ENCODE measurements at regions not wholly inside any gene's neighbourhood (a gene's known extent, or its start where the extent isn't known, plus 50 kb on each side); places are given as distances from the start of the nearest gene placed in this dataset.
A peak's percentile ranks its signal among the peaks of the same experiment; 100 is the strongest.

DNA sequence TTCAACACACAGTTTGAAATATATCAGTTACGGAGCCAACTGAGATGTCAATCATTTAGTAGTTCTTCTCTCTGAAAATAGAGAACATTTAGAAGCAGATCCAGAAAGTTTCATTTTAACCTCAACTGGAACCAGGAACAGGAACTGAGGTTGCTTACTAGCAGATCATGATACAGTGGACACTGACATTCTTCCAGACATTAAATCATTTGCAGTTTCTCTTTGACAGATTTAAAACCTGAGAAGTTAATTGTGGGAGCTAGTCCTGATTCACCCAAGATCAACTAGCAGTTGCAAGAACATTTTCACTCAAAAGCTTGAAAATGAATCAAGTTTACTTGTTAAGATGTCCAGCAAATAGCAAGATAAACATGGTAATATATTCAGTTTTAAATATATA, 135.4 kb downstream of the SLC17A6 start:
- no peak overlapping the region for H3K27ac Mint-ChIP-seq (ENCODE audit: unreplicated experiment)
- TF ChIP-seq, protein P1, sequence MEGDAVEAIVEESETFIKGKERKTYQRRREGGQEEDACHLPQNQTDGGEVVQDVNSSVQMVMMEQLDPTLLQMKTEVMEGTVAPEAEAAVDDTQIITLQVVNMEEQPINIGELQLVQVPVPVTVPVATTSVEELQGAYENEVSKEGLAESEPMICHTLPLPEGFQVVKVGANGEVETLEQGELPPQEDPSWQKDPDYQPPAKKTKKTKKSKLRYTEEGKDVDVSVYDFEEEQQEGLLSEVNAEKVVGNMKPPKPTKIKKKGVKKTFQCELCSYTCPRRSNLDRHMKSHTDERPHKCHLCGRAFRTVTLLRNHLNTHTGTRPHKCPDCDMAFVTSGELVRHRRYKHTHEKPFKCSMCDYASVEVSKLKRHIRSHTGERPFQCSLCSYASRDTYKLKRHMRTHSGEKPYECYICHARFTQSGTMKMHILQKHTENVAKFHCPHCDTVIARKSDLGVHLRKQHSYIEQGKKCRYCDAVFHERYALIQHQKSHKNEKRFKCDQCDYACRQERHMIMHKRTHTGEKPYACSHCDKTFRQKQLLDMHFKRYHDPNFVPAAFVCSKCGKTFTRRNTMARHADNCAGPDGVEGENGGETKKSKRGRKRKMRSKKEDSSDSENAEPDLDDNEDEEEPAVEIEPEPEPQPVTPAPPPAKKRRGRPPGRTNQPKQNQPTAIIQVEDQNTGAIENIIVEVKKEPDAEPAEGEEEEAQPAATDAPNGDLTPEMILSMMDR (IDR thresholded peaks at IDR 0.05; ENCODE audit: unreplicated experiment), result no peak
- no peaks in the 10 kb centered on the region for H3K27me3 Mint-ChIP-seq (ENCODE audit: unreplicated experiment)
- DNase-seq (ENCODE audit: low spot score), result no peak
- no peak overlapping the region for H3K4me3 Mint-ChIP-seq (ENCODE audit: unreplicated experiment)
- H3K9me3 Mint-ChIP-seq (ENCODE audit: unreplicated experiment), result no peaks in the 10 kb centered on the region
- H3K4me1 Mint-ChIP-seq (ENCODE audit: unreplicated experiment), result no peaks in the 10 kb centered on the region
- H3K36me3 Mint-ChIP-seq (ENCODE audit: low read depth, unreplicated experiment), result no peaks in the 10 kb centered on the region

DNA sequence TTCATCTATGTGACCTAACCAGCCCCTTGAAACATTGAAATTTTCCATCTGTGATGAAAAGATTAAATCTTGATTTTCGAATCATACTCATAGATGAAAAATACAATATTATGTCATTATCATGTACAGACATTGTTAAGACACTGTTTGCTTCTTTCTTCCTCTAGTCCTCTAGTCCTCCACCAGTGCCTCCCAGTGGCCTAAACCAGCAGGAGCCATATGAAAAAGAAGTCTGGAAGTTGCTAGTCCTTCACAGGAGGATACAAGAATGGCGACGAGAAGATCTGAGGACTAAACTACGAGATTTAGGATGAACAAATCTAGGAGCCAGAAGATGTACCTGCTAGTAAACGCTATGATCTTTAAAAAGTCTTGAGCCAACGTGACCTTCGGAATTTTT, 134.1 kb downstream of the SLC17A6 start:
- H3K4me3 Mint-ChIP-seq (ENCODE audit: unreplicated experiment), result no peak overlapping the region
- peak; percentile 8 for DNase-seq (ENCODE audit: low spot score)
- TF ChIP-seq, protein P1 (IDR thresholded peaks at IDR 0.05; ENCODE audit: unreplicated experiment), result no peak
- no peaks in the 10 kb centered on the region for H3K36me3 Mint-ChIP-seq (ENCODE audit: low read depth, unreplicated experiment)
- H3K4me1 Mint-ChIP-seq (ENCODE audit: unreplicated experiment), result no peaks in the 10 kb centered on the region
- H3K27me3 Mint-ChIP-seq (ENCODE audit: unreplicated experiment), result no peaks in the 10 kb centered on the region
- H3K9me3 Mint-ChIP-seq (ENCODE audit: unreplicated experiment), result no peaks in the 10 kb centered on the region
- H3K27ac Mint-ChIP-seq (ENCODE audit: unreplicated experiment), result no peak overlapping the region

DNA sequence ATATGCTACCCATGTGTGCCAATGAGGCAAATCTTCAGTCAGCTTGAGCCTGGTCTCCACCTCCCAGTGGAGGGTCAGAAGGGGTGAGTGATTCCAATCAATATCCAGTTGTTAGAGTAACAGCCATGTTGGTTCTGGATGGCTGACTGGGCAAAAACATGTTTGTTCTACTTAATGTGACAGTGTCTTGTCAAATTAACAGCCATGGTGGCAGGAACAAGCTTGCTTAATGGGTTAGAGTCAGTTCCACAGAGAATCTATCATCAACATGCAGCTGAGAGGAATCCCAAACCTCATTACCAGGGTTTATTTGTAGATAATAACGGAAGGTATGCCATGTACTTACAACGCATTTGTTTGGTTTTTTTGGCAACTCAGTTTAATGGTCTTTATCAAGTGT, 133.2 kb downstream of the SLC17A6 start:
- Mint-ChIP-seq H3K27me3 (ENCODE audit: unreplicated experiment) (no peaks in the 10 kb centered on the region), H3K9me3 (ENCODE audit: unreplicated experiment) (no peaks in the 10 kb centered on the region), H3K4me1 (ENCODE audit: unreplicated experiment) (no peaks in the 10 kb centered on the region), H3K36me3 (ENCODE audit: low read depth, unreplicated experiment) (no peaks in the 10 kb centered on the region), H3K4me3 (ENCODE audit: unreplicated experiment) (no peak overlapping the region), H3K27ac (ENCODE audit: unreplicated experiment) (no peak overlapping the region)
- TF ChIP-seq, protein P1 (IDR thresholded peaks at IDR 0.05; ENCODE audit: unreplicated experiment), result no peak
- DNase-seq (ENCODE audit: low spot score), result no peak

DNA sequence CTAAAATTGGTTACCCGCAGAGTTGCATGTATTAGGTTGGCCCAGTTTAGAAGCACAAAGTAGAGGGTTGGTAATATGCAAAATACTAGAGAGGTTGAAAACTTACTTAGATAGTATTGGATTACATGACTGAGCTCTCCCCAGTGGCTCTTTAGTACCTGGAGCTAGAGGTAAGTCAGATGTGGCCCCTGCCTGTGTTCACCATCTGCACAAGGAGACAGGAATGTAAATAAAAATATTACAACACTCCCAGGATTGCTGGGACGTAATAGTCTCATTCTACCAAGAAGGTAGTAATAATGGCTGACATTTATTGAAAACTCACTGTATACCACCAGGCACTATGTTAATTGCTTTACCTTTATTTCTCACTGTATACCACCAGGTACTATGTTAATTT, 129.6 kb downstream of the SLC17A6 start:
- no peak overlapping the region for H3K4me3 Mint-ChIP-seq (ENCODE audit: unreplicated experiment)
- H3K4me1 Mint-ChIP-seq (ENCODE audit: unreplicated experiment), result no peaks in the 10 kb centered on the region
- no peaks in the 10 kb centered on the region for H3K9me3 Mint-ChIP-seq (ENCODE audit: unreplicated experiment)
- no peaks in the 10 kb centered on the region for H3K36me3 Mint-ChIP-seq (ENCODE audit: low read depth, unreplicated experiment)
- TF ChIP-seq, protein P1 (IDR thresholded peaks at IDR 0.05; ENCODE audit: unreplicated experiment), result no peak
- no peak overlapping the region for H3K27ac Mint-ChIP-seq (ENCODE audit: unreplicated experiment)
- no peaks in the 10 kb centered on the region for H3K27me3 Mint-ChIP-seq (ENCODE audit: unreplicated experiment)
- no peak for DNase-seq (ENCODE audit: low spot score)

DNA sequence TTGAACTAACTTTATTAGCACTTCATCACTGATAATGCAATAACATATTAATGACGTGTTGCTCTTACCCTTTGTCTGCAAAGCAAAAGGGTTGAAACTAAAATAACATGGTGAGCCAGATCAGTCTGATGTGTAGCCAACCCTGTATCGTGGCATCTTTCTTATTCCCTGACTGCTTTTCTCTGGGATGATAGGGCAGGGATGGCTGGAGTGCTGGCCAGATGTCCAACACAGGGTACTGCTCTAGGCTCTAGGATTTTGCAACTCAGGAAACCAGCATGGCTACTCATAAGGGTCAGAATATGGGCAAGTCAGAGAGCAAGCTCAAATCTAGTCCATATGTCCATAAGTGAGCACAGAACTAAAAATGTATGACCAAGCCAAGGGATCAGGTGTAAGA, 129.1 kb downstream of the SLC17A6 start:
- Mint-ChIP-seq H3K27me3 (ENCODE audit: unreplicated experiment) (no peaks in the 10 kb centered on the region), H3K9me3 (ENCODE audit: unreplicated experiment) (no peaks in the 10 kb centered on the region), H3K4me3 (ENCODE audit: unreplicated experiment) (no peak overlapping the region), H3K36me3 (ENCODE audit: low read depth, unreplicated experiment) (no peaks in the 10 kb centered on the region), H3K27ac (ENCODE audit: unreplicated experiment) (no peak overlapping the region), H3K4me1 (ENCODE audit: unreplicated experiment) (no peaks in the 10 kb centered on the region)
- DNase-seq (ENCODE audit: low spot score), result no peak
- TF ChIP-seq, protein P1 (IDR thresholded peaks at IDR 0.05; ENCODE audit: unreplicated experiment), result no peak

Data from endothelial cell (in vitro differentiated cells).